ENCODE measurements at regions not wholly inside any gene's neighbourhood (a gene's known extent, or its start where the extent isn't known, plus 50 kb on each side); places are given as distances from the start of the nearest gene placed in this dataset.

DNA sequence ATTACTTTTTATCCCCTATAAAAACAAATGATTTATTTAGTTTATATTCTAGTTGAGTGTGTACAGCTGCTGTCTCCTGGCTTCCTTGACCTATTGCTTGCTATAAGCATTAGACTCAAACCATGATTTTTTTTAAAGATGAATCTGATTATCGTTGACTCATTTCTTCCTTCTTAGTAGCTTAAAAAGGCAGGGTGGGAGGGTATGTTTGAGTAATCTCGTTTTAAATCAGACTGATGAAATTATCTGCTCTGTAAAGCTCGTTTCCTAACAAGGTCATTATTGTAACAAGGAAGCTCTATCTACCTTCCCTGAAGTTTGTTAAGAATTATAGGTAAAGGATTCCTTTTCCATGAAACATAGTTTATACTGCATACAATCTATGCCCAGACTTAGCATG, 276.3 kb upstream of the KCND2 start:
- Histone ChIP-seq H3K4ac (ENCODE audit: low read depth, low read length) (no peak overlapping the region), H3K14ac (replicated peaks; ENCODE audit: low read depth, low read length) (no peak overlapping the region), H2BK20ac (ENCODE audit: low read depth, low read length) (no peak overlapping the region), H3K79me1 (ENCODE audit: low read depth in 1 of 2, low read length in 2 of 2) (no peaks in the 10 kb centered on the region), H3K56ac (ENCODE audit: extremely low read depth, insufficient read depth, low read length) (no peak overlapping the region), H3K9me1 (ENCODE audit: insufficient read depth, low read length) (no peaks in the 10 kb centered on the region), H2AK5ac (ENCODE audit: low read depth, low read length) (no peak overlapping the region), H4K91ac (ENCODE audit: insufficient read depth, low read depth, low read length) (no peak overlapping the region), H3K27ac (ENCODE audit: insufficient read depth, low read length) (no peak overlapping the region), H4K5ac (ENCODE audit: low read depth, low read length) (no peak overlapping the region), H4K8ac (ENCODE audit: low read depth in 2 of 2, low read length in 2 of 2) (no peak overlapping the region), H2BK15ac (ENCODE audit: low read depth, low read length) (no peak overlapping the region), H3K18ac (ENCODE audit: low read depth, low read length) (no peak overlapping the region), H3K23ac (ENCODE audit: low read depth, low read length) (no peak overlapping the region), H2AK9ac (replicated peaks; ENCODE audit: low read depth, low read length, poor library complexity) (no peak overlapping the region), H2AFZ (replicated peaks; ENCODE audit: low read length, poor library complexity) (no peak overlapping the region), H3K9ac (ENCODE audit: low read depth, low read length) (no peak overlapping the region), H4K20me1 (ENCODE audit: insufficient read depth, low read length) (no peaks in the 10 kb centered on the region), H3K4me1 (ENCODE audit: control insufficient read depth, insufficient read depth, low read length) (no peaks in the 10 kb centered on the region), H3K9me3 (ENCODE audit: control insufficient read depth, insufficient read depth, low read length) (no peaks in the 10 kb centered on the region), H3K4me3 (ENCODE audit: insufficient read depth, low read depth, low read length) (no peak overlapping the region), H3K4me2 (ENCODE audit: low read depth, low read length) (no peak overlapping the region), H3K27me3 (ENCODE audit: control insufficient read depth, insufficient read depth, low read length) (no peaks in the 10 kb centered on the region), H2BK5ac (ENCODE audit: low read depth, low read length, poor library complexity, severe bottlenecking) (no peak overlapping the region), H3K36me3 (ENCODE audit: control insufficient read depth, insufficient read depth, low read length) (no peaks in the 10 kb centered on the region), H2BK120ac (ENCODE audit: low read depth, low read length) (no peak overlapping the region)
- TF ChIP-seq, protein P1, sequence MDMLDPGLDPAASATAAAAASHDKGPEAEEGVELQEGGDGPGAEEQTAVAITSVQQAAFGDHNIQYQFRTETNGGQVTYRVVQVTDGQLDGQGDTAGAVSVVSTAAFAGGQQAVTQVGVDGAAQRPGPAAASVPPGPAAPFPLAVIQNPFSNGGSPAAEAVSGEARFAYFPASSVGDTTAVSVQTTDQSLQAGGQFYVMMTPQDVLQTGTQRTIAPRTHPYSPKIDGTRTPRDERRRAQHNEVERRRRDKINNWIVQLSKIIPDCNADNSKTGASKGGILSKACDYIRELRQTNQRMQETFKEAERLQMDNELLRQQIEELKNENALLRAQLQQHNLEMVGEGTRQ (IDR thresholded peaks at IDR 0.05; ENCODE audit: low read depth, low read length) = no peak
- TF ChIP-seq CHD1 (IDR thresholded peaks at IDR 0.05; ENCODE audit: low read depth, low read length) (no peak), MXI1 (IDR thresholded peaks at IDR 0.05; ENCODE audit: borderline replicate concordance, low read depth, low read length) (no peak), RAD21 (IDR thresholded peaks at IDR 0.05; ENCODE audit: low read length) (no peak), NFE2L2 (IDR thresholded peaks at IDR 0.05; ENCODE audit: low read depth, low read length) (no peak), SMC3 (IDR thresholded peaks at IDR 0.05; ENCODE audit: low read depth, low read length) (no peak)
- in situ Hi-C loops (cut with MboI; ENCODE audit: low sequenced_read_pairs) (no loop called here), intact Hi-C loops (cut with micrococcal nuclease) (no loop called here), dilution Hi-C loops (cut with HindIII; ENCODE audit: low sequenced_read_pairs, unreplicated experiment) (no loop called here)
- ChIA-PET CTCF (no interaction called here), POLR2A (ENCODE audit: unreplicated experiment) (no interaction called here)
- no TSS peak for BruUV-seq (replicated peaks)
- ATAC-seq (ENCODE audit: low read depth) (peak; percentile 69), DNase-seq (peak; percentile 58)
- WGBS, 2 experiments (ENCODE audit: extremely low coverage in 2 of 2, insufficient read length in 1 of 2) = no CpG with 5 or more reads among the region's 3 CpGs

All from IMR-90 (cell line).